ENCODE measurements at regions not wholly inside any gene's neighbourhood (a gene's known extent, or its start where the extent isn't known, plus 50 kb on each side); places are given as distances from the start of the nearest gene placed in this dataset.

GRCh38 chr5:17075236-17075635 lies 139.1 kb upstream of the MYO10 start:
- H3K9me3 ChIP-seq (ENCODE audit: control insufficient read depth, low read length), result no peaks in the 10 kb centered on the region
- no peaks in the 10 kb centered on the region for H3K36me3 Mint-ChIP-seq (ENCODE audit: low read depth)
- no peak overlapping the region for H3K4me3 Mint-ChIP-seq
- H3K4me1 Mint-ChIP-seq, result peaks cover 6% of the 10 kb centered on the region
- no peaks in the 10 kb centered on the region for H3K27me3 ChIP-seq (ENCODE audit: control insufficient read depth, insufficient read depth, low read length, poor library complexity, severe bottlenecking)
- H3K9ac ChIP-seq (ENCODE audit: extremely low read depth, low read length, poor library complexity, severe bottlenecking), result no peak overlapping the region
- H3K27ac ChIP-seq (ENCODE audit: low read depth, low read length), result no peak overlapping the region
- H3K9me3 Mint-ChIP-seq, result no peaks in the 10 kb centered on the region
- no peaks in the 10 kb centered on the region for H3K27me3 Mint-ChIP-seq (ENCODE audit: insufficient read depth)
- WGBS, 2 experiments (ENCODE audit: insufficient coverage in 1 of 2, insufficient read length in 1 of 2), result 93% methylated on average over 2 to 4 of the region's 4 CpGs
- no peaks in the 10 kb centered on the region for H3K36me3 ChIP-seq (ENCODE audit: control insufficient read depth, insufficient read depth, low read length)
- no peak for TF ChIP-seq CTCF (conservative IDR thresholded peaks at IDR 0.05)
- no peak overlapping the region for H3K27ac Mint-ChIP-seq
- no peak overlapping the region for H3K4me3 ChIP-seq (ENCODE audit: low read length)
- no peak for DNase-seq
- H3K4me1 ChIP-seq (ENCODE audit: control insufficient read depth, insufficient read depth, low read length), result no peaks in the 10 kb centered on the region

- Mint-ChIP-seq H3K9me3 (no peaks in the 10 kb centered on the region), H3K27me3 (ENCODE audit: insufficient read depth) (no peaks in the 10 kb centered on the region), H3K36me3 (ENCODE audit: low read depth) (no peaks in the 10 kb centered on the region), H3K4me1 (peaks cover 6% of the 10 kb centered on the region), H3K4me3 (no peak overlapping the region), H3K27ac (no peak overlapping the region)
- Histone ChIP-seq H3K36me3 (ENCODE audit: control insufficient read depth, insufficient read depth, low read length) (no peaks in the 10 kb centered on the region), H3K9me3 (ENCODE audit: control insufficient read depth, low read length) (no peaks in the 10 kb centered on the region), H3K27me3 (ENCODE audit: control insufficient read depth, insufficient read depth, low read length, poor library complexity, severe bottlenecking) (no peaks in the 10 kb centered on the region), H3K27ac (ENCODE audit: low read depth, low read length) (no peak overlapping the region), H3K4me1 (ENCODE audit: control insufficient read depth, insufficient read depth, low read length) (no peaks in the 10 kb centered on the region), H3K9ac (ENCODE audit: extremely low read depth, low read length, poor library complexity, severe bottlenecking) (no peak overlapping the region), H3K4me3 (ENCODE audit: low read length) (no peak overlapping the region)
- no peak for DNase-seq
- no peak for TF ChIP-seq CTCF (conservative IDR thresholded peaks at IDR 0.05)
- WGBS, 2 experiments (ENCODE audit: insufficient coverage in 1 of 2, insufficient read length in 1 of 2), result 93 to 96% methylated on average over 2 of the region's 2 CpGs
Measured at GRCh38 chr5:17076272-17076671, 140.2 kb upstream of the MYO10 start.

GRCh38 chr5:17077440-17078233 lies 139.8 kb upstream of the BASP1 start:
- no peak overlapping the region for H3K27ac ChIP-seq (ENCODE audit: low read depth, low read length)
- 81 to 86% methylated on average over 2 to 11 of the region's 11 CpGs for WGBS, 2 experiments (ENCODE audit: insufficient coverage in 1 of 2, insufficient read length in 1 of 2)
- H3K27ac Mint-ChIP-seq, result no peak overlapping the region

More at GRCh38 chr5:17077440-17078233, 139.8 kb upstream of the BASP1 start:
- H3K9me3 ChIP-seq (ENCODE audit: control insufficient read depth, low read length), result no peaks in the 10 kb centered on the region
- no peaks in the 10 kb centered on the region for H3K36me3 Mint-ChIP-seq (ENCODE audit: low read depth)
- peaks cover 6% of the 10 kb centered on the region for H3K4me1 Mint-ChIP-seq
- H3K9me3 Mint-ChIP-seq, result no peaks in the 10 kb centered on the region
- no peak overlapping the region for H3K9ac ChIP-seq (ENCODE audit: extremely low read depth, low read length, poor library complexity, severe bottlenecking)
- no peak for DNase-seq
- H3K4me3 ChIP-seq (ENCODE audit: low read length), result no peak overlapping the region
- H3K27me3 ChIP-seq (ENCODE audit: control insufficient read depth, insufficient read depth, low read length, poor library complexity, severe bottlenecking), result no peaks in the 10 kb centered on the region
- TF ChIP-seq CTCF (conservative IDR thresholded peaks at IDR 0.05), result no peak
- no peaks in the 10 kb centered on the region for H3K36me3 ChIP-seq (ENCODE audit: control insufficient read depth, insufficient read depth, low read length)
- H3K27me3 Mint-ChIP-seq (ENCODE audit: insufficient read depth), result no peaks in the 10 kb centered on the region
- H3K4me1 ChIP-seq (ENCODE audit: control insufficient read depth, insufficient read depth, low read length), result no peaks in the 10 kb centered on the region
- H3K4me3 Mint-ChIP-seq, result no peak overlapping the region
